ENCODE measurements at regions not wholly inside any gene's neighbourhood (a gene's known extent, or its start where the extent isn't known, plus 50 kb on each side); places are given as distances from the start of the nearest gene placed in this dataset.
"Not testable (repeated sequence)": the region's sequence is repeated elsewhere in the genome, so short reads cannot be mapped to it uniquely, and the experiment has no call there.

DNA sequence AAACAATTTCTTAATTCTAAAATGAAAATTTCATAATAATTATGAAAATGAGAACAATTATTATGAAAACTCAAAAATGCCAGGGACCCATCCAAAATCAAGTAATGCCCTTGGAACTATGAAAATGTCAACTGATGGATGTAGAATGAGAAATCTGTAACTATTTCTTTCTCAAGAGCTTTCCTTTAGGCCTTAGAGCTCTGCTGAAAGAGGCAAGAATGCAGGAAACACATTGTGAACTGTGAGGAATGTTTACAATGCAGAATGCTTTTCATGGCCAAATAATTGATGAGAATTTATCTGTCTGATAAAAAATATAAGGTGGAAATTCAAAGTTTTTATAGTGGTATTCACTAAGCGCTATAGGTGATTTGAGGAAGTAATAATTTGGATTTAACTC is 207.1 kb upstream of the PCDH18 start:
- DNase-seq (ENCODE audit: low read depth in 3 of 3): no peak

DNA sequence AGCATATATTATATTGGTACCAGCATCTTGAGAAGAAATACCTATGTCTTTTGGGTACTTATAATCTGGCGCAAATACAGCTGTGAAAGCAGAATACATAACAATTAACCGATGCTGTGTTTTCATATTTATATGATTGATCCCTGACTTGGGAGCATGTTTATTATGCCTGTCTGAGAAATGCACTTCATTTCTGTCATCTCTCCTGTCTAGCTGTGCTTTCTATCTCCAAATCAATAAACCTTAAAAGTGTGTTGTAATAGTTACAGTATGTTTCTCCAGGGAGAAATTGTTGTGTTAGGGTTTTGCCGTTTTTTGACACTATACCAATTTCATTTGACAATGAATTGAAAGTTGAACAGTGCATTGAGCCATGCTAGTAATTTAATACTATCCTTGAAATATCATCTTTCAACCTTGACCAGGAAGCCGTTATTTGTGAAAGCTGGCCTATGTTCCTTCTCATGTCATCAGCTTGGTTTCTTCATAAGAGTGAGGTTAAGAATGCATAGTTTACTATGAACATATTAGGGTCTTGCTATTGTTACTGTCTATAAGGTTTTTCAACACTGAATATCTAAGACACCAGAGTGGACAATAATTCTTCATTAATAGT is 206.2 kb upstream of the PCDH18 start:
- DNase-seq (ENCODE audit: low read depth in 3 of 3): no peak

GRCh38 chr4:137735561-137736104 is 203.3 kb upstream of the PCDH18 start:
- no peak for DNase-seq (ENCODE audit: low read depth in 3 of 3)

DNA sequence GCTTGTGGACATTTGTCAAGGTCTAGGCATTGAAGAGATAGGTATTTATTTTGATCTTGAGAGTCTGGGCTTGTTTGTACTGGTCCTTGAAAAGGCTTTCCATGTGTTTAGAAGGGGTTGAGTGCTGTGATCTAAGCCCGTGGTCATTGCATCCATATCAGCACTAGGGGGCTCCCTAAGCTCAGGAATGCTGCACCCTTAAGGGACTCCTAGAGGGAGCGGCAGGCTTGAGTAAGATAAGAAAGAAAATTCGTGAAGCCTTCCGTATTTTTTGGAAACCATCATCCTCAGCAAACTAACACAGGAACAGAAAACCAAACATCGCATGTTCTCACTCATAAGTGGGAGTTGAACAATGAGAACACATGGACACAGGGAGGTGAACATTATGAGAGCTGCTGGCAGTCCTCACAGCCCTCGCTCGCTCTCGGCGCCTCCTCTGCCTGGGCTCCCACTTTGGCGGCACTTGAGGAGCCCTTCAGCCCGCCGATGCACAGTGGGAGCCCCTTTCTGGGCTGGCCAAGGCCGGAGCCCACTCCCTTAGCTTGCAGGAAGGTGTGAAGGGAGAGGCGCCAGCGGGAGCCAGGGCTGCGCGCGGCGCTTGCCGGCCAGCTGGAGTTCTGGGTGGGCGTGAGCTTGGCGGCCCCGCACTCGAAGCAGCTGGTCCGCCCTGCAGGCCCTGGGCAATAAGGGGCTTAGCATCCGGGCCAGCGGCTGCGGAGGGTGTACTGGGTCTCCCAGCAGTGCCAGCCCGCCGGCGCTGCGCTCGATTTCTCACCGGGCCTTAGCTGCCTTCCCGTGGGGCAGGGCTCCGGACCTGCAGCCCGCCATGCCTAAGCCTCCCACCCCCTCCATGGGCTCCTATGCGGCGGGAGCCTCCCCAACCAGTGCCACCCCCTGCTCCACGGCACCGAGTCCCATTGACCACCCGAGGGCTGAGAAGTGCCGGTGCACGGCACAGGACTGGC is 201.2 kb upstream of the PCDH18 start:
- not testable (repeated sequence) for DNase-seq (ENCODE audit: low read depth in 3 of 3)

- no peak for DNase-seq (ENCODE audit: low read depth in 3 of 3)
Measured at GRCh38 chr4:137722910-137723309, 190.6 kb upstream of the PCDH18 start.

DNA sequence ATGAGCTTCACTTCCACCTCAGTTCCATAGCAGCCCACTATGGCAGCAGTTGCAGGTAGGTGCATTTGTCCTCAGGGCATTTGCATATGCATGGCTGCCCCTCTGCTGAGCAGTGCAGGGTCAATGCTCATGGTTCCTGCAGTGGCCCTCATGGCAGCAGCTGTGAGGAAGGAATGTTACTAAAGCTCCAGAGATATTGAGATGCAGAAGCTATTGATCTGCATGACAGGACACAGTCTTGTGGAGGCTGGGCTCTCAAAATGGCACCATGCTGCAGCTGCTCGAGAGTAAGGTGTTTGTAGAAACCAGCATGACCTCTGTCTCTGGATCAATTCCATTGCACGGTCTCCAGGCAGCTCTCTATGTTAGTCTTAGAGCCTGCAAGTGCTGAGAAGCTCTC is 179.2 kb upstream of the PCDH18 start:
- DNase-seq (ENCODE audit: low read depth in 3 of 3): no peak

GRCh38 chr4:137707626-137708025 is 175.3 kb upstream of the PCDH18 start:
- no peak for DNase-seq (ENCODE audit: low read depth in 3 of 3)

DNA sequence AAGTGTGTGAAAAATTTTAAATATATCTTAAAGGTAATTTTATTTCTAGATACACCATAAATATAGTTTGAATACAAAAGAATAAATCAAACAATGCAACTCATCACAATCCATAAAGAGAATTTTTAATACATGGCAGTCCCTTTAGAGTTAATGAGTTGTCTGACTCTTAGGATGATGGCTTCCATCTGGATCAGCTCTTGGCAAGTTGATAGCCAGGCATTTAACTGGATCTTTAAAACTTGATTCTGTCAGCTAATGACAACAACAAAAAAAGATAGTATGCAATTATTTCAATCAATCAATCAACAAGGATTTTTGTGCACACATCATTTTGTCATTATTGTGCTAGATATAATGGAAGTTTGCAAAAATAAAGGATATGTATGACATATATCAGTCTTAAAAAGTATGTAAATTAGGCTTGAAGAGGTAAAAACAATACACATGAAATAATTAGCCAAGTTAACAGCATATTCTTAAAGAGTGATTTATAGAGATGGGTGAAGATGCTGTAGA is 174.9 kb upstream of the PCDH18 start:
- no peak for DNase-seq (ENCODE audit: low read depth in 3 of 3)

- no peak for DNase-seq (ENCODE audit: low read depth in 3 of 3)
Measured at GRCh38 chr4:137705171-137705783, 173.0 kb upstream of the PCDH18 start.

- no peak for DNase-seq (ENCODE audit: low read depth in 3 of 3)
Measured at GRCh38 chr4:137703195-137703594, 170.9 kb upstream of the PCDH18 start.

DNA sequence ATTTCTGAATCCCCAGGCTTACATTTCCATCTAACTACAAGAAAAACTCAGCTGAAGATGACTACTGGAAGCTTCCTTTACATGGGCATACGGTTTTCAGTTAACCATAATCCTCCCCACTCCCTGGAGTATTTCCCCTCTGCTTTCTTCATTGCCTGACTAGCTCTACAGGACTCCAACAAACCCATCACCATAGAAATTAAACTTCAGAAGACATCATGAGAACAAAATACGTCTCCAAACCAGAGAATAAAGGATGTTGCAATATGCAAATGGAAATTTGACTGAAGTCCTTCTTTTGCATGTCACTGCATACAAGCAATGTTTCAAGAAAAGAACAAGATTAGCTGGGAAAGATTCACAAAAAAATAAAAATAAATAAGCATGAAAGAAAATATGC is 170.2 kb upstream of the PCDH18 start:
- DNase-seq (ENCODE audit: low read depth in 3 of 3): no peak

DNA sequence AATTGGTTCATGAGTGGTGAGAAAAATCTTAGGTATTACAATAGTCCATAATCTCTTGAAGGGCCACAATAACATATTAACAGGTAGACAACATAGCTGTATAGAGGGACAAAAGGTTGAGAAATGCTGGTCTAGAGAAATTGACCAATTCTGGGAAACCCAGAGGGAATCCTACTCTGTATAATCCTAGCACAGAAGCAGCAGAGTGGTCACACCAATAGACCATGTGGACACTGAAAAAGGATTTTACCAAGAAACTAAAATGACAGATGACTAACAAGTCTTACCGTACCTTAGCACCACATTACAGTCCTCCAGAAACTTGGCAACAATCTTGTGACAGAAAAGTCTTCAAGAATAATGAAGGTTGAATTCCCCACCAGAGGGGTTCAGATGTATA is 169.1 kb upstream of the PCDH18 start:
- DNase-seq (ENCODE audit: low read depth in 3 of 3): no peak

- no peak for DNase-seq (ENCODE audit: low read depth in 3 of 3)
Measured at GRCh38 chr4:137700751-137701150, 168.5 kb upstream of the PCDH18 start.

DNA sequence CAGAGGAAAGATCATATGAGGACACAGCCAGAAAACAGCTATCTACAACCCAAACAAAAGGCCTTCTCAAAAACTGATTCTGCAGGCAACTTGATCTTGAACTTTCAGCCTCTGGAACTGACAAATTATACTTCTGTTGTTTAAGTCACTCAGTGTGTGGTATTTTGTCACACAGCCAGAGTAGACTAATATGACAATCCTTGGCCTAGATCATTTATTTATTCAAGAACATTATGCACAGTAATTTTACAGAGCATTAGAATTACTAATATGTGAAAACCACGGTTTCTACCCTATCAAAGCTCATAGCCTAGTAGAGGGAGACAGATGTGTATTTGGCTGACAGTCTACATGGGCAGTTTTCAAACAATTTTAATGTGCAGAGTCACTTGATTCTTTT is 167.8 kb upstream of the PCDH18 start:
- no peak for DNase-seq (ENCODE audit: low read depth in 3 of 3)

DNA sequence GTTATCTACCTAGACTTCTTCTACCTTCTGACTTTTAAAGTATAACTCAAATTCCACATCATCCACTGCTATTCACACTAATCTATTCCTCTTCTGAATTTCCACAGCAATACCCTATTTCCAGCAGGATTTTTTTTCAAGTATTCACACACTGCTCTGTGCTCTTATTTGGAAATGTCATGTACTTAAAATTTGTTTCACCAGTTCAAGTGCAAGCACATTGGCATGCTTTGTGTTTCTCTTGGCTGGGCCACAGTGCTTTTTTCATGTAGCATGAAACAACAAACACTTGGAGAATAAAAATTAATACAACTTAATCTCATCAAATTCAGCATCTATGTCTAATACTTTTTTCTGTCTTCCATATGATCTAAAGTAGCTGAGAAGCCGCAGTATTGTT is 161.8 kb upstream of the PCDH18 start:
- no peak for DNase-seq (ENCODE audit: low read depth in 3 of 3)

DNA sequence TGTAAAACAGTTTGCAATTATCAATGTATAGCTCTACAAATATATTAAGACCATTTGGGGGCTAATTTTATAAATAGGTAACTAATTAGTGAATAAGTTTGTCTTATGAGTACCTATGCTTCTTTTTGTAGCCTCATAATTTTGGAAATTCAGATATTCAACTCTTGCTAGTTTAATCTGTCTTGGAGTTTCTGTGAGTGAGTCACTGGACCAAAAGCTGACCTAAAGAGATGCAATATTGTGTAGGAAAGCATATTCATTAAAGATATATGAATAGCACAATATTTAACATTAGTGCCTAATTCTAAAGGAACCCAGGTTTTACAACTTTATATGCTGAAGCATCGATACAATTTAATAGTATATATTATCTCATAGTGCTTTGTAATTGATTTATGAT is 161.3 kb upstream of the PCDH18 start:
- no peak for DNase-seq (ENCODE audit: low read depth in 3 of 3)

GRCh38 chr4:137692205-137692604 is 159.9 kb upstream of the PCDH18 start:
- DNase-seq (ENCODE audit: low read depth in 3 of 3): no peak

DNA sequence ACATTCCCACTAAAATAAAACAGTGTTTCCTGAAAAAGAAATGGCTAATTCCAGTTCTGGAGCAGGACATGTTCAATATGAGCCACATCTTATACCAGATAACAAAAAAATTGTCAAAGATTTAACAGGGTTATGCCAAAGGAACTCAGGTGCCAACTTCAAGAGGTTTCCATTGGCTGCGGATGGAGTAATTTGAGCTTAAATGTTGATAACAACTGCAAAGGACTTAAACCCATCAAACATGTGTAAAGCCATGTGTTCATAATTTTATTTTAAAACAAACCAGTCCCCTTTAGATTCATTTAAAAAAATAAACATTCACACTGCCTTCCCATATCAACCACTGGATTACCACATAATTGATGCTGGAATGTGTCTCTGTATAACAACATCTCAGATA is 156.4 kb upstream of the PCDH18 start:
- no peak for DNase-seq (ENCODE audit: low read depth in 3 of 3)

DNA sequence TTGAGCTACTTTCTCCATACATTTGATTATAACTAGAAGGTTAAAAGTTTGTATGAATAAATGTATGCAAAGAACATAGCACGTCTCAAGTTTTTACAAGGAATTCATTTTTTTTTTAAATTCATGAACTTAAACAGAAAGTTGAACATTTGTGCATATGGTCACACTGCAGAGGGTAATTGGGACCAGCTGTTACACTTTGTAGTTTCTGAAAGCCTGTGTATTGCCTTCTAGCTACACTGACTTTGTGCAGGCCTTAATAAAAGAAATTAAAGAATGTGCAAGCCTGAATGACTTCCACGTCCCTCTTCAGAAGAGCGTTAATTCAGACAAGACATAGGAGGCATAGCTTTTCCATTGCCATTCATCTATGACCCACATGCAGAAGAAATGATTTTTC is 153.1 kb upstream of the PCDH18 start:
- DNase-seq (ENCODE audit: low read depth in 3 of 3): no peak

GRCh38 chr4:137681081-137681480 is 148.8 kb upstream of the PCDH18 start:
- no peak for DNase-seq (ENCODE audit: low read depth in 3 of 3)

DNA sequence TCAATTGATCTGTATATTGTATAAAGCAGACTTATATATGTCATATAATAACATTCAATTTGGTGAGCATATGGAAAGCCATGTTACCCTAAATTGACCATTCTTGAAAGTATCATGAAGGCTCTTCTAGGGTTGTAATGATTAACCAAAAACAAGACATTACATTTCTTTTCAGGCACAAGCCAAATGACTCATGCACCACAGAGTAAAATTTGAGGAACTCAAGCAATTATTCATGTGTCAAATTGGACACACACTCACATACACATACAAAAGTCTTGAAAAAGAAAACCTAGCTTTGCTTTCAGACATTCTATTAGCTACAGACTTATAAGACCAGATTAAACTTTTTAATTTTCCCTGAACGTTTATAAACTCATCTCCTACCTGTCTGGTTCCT is 146.5 kb upstream of the PCDH18 start:
- DNase-seq (ENCODE audit: low read depth in 3 of 3): no peak

DNA sequence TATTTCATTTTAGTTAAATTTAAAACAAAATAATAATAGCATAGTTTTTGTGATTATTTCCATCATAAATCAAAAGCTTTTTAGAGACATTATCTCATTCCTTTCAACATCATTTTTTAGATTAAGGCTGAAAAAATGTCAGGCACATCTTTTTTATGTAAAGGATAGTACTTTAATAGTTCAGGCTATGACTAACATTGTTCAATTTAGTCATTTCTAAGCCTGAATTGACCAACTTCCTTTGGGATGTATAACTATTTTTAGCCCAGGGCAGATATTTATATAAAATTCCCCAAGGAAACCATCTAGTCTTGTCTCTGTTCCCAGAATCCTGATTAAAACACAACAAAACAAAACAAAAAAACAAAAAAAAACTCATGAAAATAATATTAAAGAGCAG is 145.6 kb upstream of the PCDH18 start:
- DNase-seq (ENCODE audit: low read depth in 3 of 3): no peak
